ENCODE measurements at regions not wholly inside any gene's neighbourhood (a gene's known extent, or its start where the extent isn't known, plus 50 kb on each side); places are given as distances from the start of the nearest gene placed in this dataset.

DNA sequence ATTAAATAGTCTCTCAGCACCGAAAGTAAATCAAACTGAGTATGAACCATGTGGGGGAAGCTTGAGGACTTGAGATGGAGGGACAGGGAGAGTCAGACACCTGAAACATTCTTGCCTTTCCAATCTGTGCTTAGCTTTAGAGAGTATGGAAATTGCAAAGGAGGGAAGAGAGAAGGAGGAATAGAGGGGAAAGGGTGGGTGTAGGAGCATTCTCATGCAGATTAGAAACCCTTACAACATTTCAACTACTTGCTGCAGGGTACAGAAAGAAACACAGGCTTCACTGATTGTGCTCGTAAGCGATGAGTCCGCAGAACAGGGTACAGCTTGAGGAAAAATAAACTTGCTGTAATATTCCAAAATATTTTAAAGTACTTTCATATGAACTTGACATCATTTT, 73.8 kb downstream of the NIBAN1 start:
- TF ChIP-seq, protein P1, sequence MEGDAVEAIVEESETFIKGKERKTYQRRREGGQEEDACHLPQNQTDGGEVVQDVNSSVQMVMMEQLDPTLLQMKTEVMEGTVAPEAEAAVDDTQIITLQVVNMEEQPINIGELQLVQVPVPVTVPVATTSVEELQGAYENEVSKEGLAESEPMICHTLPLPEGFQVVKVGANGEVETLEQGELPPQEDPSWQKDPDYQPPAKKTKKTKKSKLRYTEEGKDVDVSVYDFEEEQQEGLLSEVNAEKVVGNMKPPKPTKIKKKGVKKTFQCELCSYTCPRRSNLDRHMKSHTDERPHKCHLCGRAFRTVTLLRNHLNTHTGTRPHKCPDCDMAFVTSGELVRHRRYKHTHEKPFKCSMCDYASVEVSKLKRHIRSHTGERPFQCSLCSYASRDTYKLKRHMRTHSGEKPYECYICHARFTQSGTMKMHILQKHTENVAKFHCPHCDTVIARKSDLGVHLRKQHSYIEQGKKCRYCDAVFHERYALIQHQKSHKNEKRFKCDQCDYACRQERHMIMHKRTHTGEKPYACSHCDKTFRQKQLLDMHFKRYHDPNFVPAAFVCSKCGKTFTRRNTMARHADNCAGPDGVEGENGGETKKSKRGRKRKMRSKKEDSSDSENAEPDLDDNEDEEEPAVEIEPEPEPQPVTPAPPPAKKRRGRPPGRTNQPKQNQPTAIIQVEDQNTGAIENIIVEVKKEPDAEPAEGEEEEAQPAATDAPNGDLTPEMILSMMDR (IDR thresholded peaks at IDR 0.05; ENCODE audit: insufficient read depth, low read depth, low read length) = no peak
- TF ChIP-seq EZH2 (IDR thresholded peaks at IDR 0.05; ENCODE audit: insufficient read depth, low read length) = no peak

All from astrocyte (in vitro differentiated cells and primary cell).